Endothelial cell of umbilical vein (primary cell): ENCODE measurements at regions not wholly inside any gene's neighbourhood (a gene's known extent, or its start where the extent isn't known, plus 50 kb on each side); places are given as distances from the start of the nearest gene placed in this dataset.
"Not testable (repeated sequence)": the region's sequence is repeated elsewhere in the genome, so short reads cannot be mapped to it uniquely, and the experiment has no call there.

Experiments used
- BruUV-seq: library from RNA; stranded (reverse); fragments of 400-500 nt; replicated peaks from 2 replicates; lab custom pipeline; 2021; lab: Mats Ljungman, UMichigan
- CTCF ChIA-PET: fragments of 300-600, 350-600 bp; sonication (Branson Sonifier 250); formaldehyde crosslinking; loops from one replicate; lab custom pipeline; 2021; ENCODE audit warnings: antibody characterized with exemption, inconsistent platforms; lab: Charles Lee
- POLR2A ChIA-PET: fragments of 300-600, 350-600 bp; sonication (Branson Sonifier 250); formaldehyde crosslinking; loops from one replicate; lab custom pipeline; 2021; ENCODE audit warnings: antibody characterized with exemption, inconsistent platforms; lab: Charles Lee
- DNase-seq: peaks from one replicate; pipeline ENCODE4 v3.0.0-alpha.2; 2011; ENCODE audit warnings: low read depth, low spot score
- FAIRE-seq: peaks from 2 replicates; lab custom pipeline; 2011; peaks lifted over from hg19 to GRCh38; lab: Jason Lieb, UNC
- H2AFZ ChIP-seq: 2 replicates; pipeline ENCODE4 v1.6.0; 2012; ENCODE audit warnings: low read depth, low read length, control low read depth, inconsistent platforms
- H3K27ac ChIP-seq: 2 replicates; pipeline ENCODE4 v1.5.1; 2011; ENCODE audit warnings: low read depth, mild to moderate bottlenecking, control low read depth, low read length, moderate library complexity; ENCODE audit not compliant: insufficient read depth
- H3K27me3 ChIP-seq, 2 experiments: 2 replicates each; pipeline versions ENCODE4 v1.6.0 to v1.6.1; 2011; ENCODE audit warnings: low read length in 2 of 2, mixed read lengths in 1 of 2; ENCODE audit not compliant: control insufficient read depth in 2 of 2, insufficient read depth in 2 of 2
- H3K36me3 ChIP-seq, 2 experiments: 2 replicates in 1 of 2; 3 replicates in 1 of 2; pipeline ENCODE4 v1.5.1; 2011; ENCODE audit warnings: low read length in 2 of 2, mild to moderate bottlenecking in 1 of 2, moderate library complexity in 1 of 2; ENCODE audit not compliant: control insufficient read depth in 2 of 2, insufficient read depth in 2 of 2; ENCODE audit errors: extremely low read depth in 1 of 2
- H3K4me1 ChIP-seq: 3 replicates; pipeline ENCODE4 v1.5.1; 2011; ENCODE audit warnings: mild to moderate bottlenecking, low read length; ENCODE audit not compliant: control insufficient read depth, insufficient read depth; ENCODE audit errors: extremely low read depth
- H3K4me2 ChIP-seq: 2 replicates; pipeline ENCODE4 v1.6.1; 2011; ENCODE audit warnings: low read length, control low read depth, mixed read lengths; ENCODE audit not compliant: insufficient read depth
- H3K4me3 ChIP-seq, 3 experiments: fragments of 200-600 bp in 1 of 3; sonication (generic), shearing (Covaris generic) in 1 of 3; replicated peaks in 1 of 3; 2 replicates each; pipeline ENCODE4 v1.5.1; 2011 to 2016; ENCODE audit warnings: control low read depth in 3 of 3, low read length in 3 of 3, mild to moderate bottlenecking in 2 of 3, inconsistent platforms in 1 of 3, low read depth in 1 of 3, moderate library complexity in 1 of 3; ENCODE audit not compliant: insufficient read depth in 1 of 3
- H3K79me2 ChIP-seq: 2 replicates; pipeline ENCODE4 v1.6.0; 2012; ENCODE audit warnings: low read length, inconsistent platforms; ENCODE audit not compliant: control insufficient read depth, insufficient read depth
- H3K9ac ChIP-seq: replicated peaks from 2 replicates; pipeline ENCODE3; 2011; ENCODE audit warnings: low read length, control low read depth; ENCODE audit not compliant: insufficient read depth; ENCODE audit errors: extremely low read depth
- H3K9me1 ChIP-seq: replicated peaks from 3 replicates; pipeline ENCODE4 v1.6.0; 2011; ENCODE audit warnings: mild to moderate bottlenecking, low read length; ENCODE audit not compliant: control insufficient read depth, insufficient read depth; ENCODE audit errors: extremely low read depth
- H3K9me3 ChIP-seq: replicated peaks from 2 replicates; pipeline ENCODE4 v1.5.1; 2012; ENCODE audit warnings: low read length, inconsistent platforms; ENCODE audit not compliant: control insufficient read depth, insufficient read depth
- H4K20me1 ChIP-seq: replicated peaks from 2 replicates; pipeline ENCODE3; 2011; ENCODE audit warnings: mild to moderate bottlenecking, low read length; ENCODE audit not compliant: control insufficient read depth, insufficient read depth; ENCODE audit errors: extremely low read depth
- EZH2 ChIP-seq: IDR thresholded peaks from 2 replicates; pipeline ENCODE4 v1.6.1; 2012; ENCODE audit warnings: borderline replicate concordance, low read depth, mild to moderate bottlenecking, moderate library complexity, low read length, inconsistent platforms; ENCODE audit not compliant: severe bottlenecking
- FOS ChIP-seq: IDR thresholded peaks from 2 replicates; pipeline ENCODE4 v1.6.1; 2011; ENCODE audit warnings: mild to moderate bottlenecking, low read length, moderate library complexity, borderline replicate concordance; ENCODE audit not compliant: insufficient read depth
- GATA2 ChIP-seq: IDR thresholded peaks from 2 replicates; pipeline ENCODE4 v1.7.0; 2011; ENCODE audit warnings: low read depth, mild to moderate bottlenecking, moderate library complexity, mixed read lengths, low read length; ENCODE audit not compliant: insufficient read length, insufficient read depth
- JUN ChIP-seq: IDR thresholded peaks from 2 replicates; pipeline ENCODE4 v1.6.1; 2011; ENCODE audit warnings: borderline replicate concordance, low read depth; ENCODE audit not compliant: insufficient read length, insufficient read depth
- MYC ChIP-seq: IDR thresholded peaks from one replicate; pipeline ENCODE4 v1.6.1; 2011; ENCODE audit warnings: mild to moderate bottlenecking, low read depth, low read length
- POLR2A ChIP-seq: IDR thresholded peaks from 2 replicates; pipeline ENCODE4 v1.6.1; 2012; ENCODE audit warnings: low read depth, mild to moderate bottlenecking, control low read depth, low read length
- POLR2AphosphoS5 ChIP-seq: IDR thresholded peaks from 2 replicates; pipeline ENCODE4 v1.6.1; 2012; ENCODE audit warnings: low read depth, mild to moderate bottlenecking, control low read depth, low read length, moderate library complexity; ENCODE audit not compliant: insufficient read depth
- dilution Hi-C: fragments of 300-500 bp; cut with MboI; formaldehyde crosslinking; loops from one replicate; pipeline ENCODE4 v1.15.0; 2019; ENCODE audit warnings: low sequenced_read_pairs; ENCODE audit not compliant: extremely low pct_ligation_motif_present
- intact Hi-C: fragments of 100-400 bp; cut with micrococcal nuclease; formaldehyde crosslinking; loops from one replicate; pipeline ENCODE4 v1.10.0; 2022
- TF ChIP-seq, protein P1 (sequence below), 2 donors: IDR thresholded peaks; 1 replicate in 1 of 2; 2 replicates in 1 of 2; pipeline ENCODE4 v1.5.1; 2011; ENCODE audit warnings: low read length in 2 of 2, mild to moderate bottlenecking in 2 of 2, moderate library complexity in 2 of 2, control low read depth in 1 of 2, inconsistent platforms in 1 of 2, low read depth in 1 of 2; ENCODE audit not compliant: insufficient read depth in 1 of 2; ENCODE audit errors: extremely low read depth in 1 of 2
- TF ChIP-seq, protein P2 (sequence below): IDR thresholded peaks from 2 replicates; pipeline ENCODE4 v1.6.1; 2011; ENCODE audit not compliant: insufficient read depth, insufficient read length

DNA sequence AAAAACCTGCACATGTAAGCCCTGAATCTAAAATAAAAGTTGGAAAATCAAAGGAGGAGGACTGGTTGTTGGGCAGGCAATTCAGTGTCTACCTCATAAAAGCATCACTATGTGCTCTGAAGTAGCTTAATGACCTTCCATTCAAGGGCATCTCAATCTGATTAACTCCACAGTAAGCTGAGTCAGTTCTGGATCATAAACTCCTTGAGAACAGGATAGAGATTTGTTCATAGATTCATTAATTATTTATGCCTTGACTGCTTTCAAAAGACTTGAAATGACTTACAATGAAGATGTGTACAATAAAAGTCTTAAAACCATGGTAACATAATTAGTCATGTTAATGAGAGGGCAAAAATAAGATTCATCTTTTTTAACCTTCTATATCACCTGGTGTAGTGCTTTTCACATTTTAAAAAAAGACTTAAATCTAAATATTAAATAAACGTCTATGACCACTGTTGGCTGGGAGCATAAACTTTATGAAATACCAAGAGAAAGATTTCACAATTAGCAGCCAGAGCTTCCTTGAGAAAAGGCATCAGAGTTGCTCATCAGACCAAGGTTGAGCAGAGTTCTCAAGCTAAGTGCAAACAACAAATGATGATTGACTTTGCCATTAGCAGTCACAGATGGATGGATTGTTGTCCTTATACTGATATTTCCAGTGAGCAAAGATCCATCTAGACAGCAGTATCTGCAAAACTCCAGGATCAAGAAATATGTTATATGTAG is 237.3 kb upstream of the THUMPD2 start:
- Histone ChIP-seq H3K27me3 (no peaks in the 10 kb centered on the region), H3K9me3 (no peaks in the 10 kb centered on the region), H3K36me3 (no peaks in the 10 kb centered on the region), H3K4me3 (no peak overlapping the region), H2AFZ (no peak overlapping the region), H3K9ac (no peak overlapping the region), H3K27ac (no peak overlapping the region), H3K79me2 (no peaks in the 10 kb centered on the region), H3K9me1 (no peaks in the 10 kb centered on the region), H4K20me1 (no peaks in the 10 kb centered on the region), H3K4me1 (no peaks in the 10 kb centered on the region), H3K4me2 (no peak overlapping the region)
- no TSS peak for BruUV-seq
- FAIRE-seq (no peak), DNase-seq (no peak)
- dilution Hi-C loops (no loop called here), intact Hi-C loops (no loop called here)
- ChIA-PET CTCF (no interaction called here), POLR2A (no interaction called here)
- TF ChIP-seq, protein P1, sequence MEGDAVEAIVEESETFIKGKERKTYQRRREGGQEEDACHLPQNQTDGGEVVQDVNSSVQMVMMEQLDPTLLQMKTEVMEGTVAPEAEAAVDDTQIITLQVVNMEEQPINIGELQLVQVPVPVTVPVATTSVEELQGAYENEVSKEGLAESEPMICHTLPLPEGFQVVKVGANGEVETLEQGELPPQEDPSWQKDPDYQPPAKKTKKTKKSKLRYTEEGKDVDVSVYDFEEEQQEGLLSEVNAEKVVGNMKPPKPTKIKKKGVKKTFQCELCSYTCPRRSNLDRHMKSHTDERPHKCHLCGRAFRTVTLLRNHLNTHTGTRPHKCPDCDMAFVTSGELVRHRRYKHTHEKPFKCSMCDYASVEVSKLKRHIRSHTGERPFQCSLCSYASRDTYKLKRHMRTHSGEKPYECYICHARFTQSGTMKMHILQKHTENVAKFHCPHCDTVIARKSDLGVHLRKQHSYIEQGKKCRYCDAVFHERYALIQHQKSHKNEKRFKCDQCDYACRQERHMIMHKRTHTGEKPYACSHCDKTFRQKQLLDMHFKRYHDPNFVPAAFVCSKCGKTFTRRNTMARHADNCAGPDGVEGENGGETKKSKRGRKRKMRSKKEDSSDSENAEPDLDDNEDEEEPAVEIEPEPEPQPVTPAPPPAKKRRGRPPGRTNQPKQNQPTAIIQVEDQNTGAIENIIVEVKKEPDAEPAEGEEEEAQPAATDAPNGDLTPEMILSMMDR (IDR thresholded peaks at IDR 0.05; ENCODE audit: extremely low read depth in 1 of 2, insufficient read depth in 1 of 2, low read depth in 1 of 2, low read length in 2 of 2), result no peak
- TF ChIP-seq FOS (no peak), MYC (no peak), POLR2AphosphoS5 (no peak), GATA2 (no peak), POLR2A (no peak), JUN (no peak), EZH2 (no peak)
- TF ChIP-seq, protein P2, sequence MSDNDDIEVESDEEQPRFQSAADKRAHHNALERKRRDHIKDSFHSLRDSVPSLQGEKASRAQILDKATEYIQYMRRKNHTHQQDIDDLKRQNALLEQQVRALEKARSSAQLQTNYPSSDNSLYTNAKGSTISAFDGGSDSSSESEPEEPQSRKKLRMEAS, result no peak

DNA sequence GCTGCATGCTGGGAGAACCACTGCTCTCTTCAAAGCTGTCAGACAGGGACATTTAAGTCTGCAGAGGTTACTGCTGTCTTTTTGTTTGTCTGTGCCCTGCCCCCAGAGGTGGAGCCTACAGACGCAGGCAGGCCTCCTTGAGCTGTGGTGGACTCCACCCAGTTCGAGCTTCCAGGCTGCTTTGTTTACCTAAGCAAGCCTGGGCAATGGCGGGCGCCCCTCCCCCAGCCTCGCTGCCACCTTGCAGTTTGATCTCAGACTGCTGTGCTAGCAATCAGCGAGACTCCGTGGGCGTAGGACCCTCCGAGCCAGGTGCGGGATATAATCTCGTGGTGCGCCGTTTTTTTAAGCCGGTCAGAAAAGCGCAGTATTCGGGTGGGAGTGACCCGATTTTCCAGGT is 234.9 kb upstream of the THUMPD2 start:
- H3K36me3 ChIP-seq, H3K9me3 ChIP-seq, H2AFZ ChIP-seq, H3K79me2 ChIP-seq, H3K9ac ChIP-seq, BruUV-seq, H4K20me1 ChIP-seq, H3K4me2 ChIP-seq, intact Hi-C loops, H3K27me3 ChIP-seq, H3K27ac ChIP-seq, POLR2A ChIA-PET, H3K4me1 ChIP-seq, H3K4me3 ChIP-seq, DNase-seq, H3K9me1 ChIP-seq, FAIRE-seq, CTCF ChIA-PET, dilution Hi-C loops: not testable (repeated sequence)
